Sigmoid colon (tissue), 6 donors: ENCODE measurements at regions not wholly inside any gene's neighbourhood (a gene's known extent, or its start where the extent isn't known, plus 50 kb on each side); places are given as distances from the start of the nearest gene placed in this dataset.

Source experiments
- DNase-seq: peaks from one replicate; pipeline ENCODE4 v3.0.0-alpha.2; 2019
- H3K27ac ChIP-seq, 4 donors: fragments of 200-600 bp; sonication (generic); one replicate each; pipeline ENCODE4 v1.5.1; 2016 to 2019; ENCODE audit warnings: mild to moderate bottlenecking in 1 of 4
- H3K27me3 ChIP-seq, 3 donors: fragments of 200-600 bp; sonication (generic); one replicate each; pipeline ENCODE4 v1.5.1; 2019; ENCODE audit warnings: mild to moderate bottlenecking in 1 of 3
- H3K36me3 ChIP-seq, 4 donors: fragments of 200-600 bp; sonication (generic); one replicate each; pipeline ENCODE4 v1.5.1; 2016 to 2019
- H3K4me1 ChIP-seq, 4 donors: fragments of 200-600 bp; sonication (generic); one replicate each; pipeline ENCODE4 v1.5.1; 2017 to 2019
- H3K4me3 ChIP-seq, 4 donors: fragments of 200-600 bp; sonication (generic); one replicate each; pipeline ENCODE4 v1.5.1; 2017 to 2019; ENCODE audit warnings: mild to moderate bottlenecking in 2 of 4, moderate library complexity in 1 of 4
- H3K9me3 ChIP-seq, 4 donors: fragments of 200-600 bp in 3 of 4; sonication (generic) in 3 of 4; one replicate each; pipeline versions ENCODE4 v1.5.1 to v1.6.1; 2013 to 2019
- CTCF ChIP-seq, 4 experiments: fragments of 450-650 bp in 3 of 4; fragments of 200-600 bp in 1 of 4; IDR thresholded peaks; one replicate each; pipeline ENCODE4 v1.5.1; 2016 to 2019; ENCODE audit warnings: antibody characterized with exemption in 4 of 4, mild to moderate bottlenecking in 3 of 4, moderate library complexity in 2 of 4
- EP300 ChIP-seq, 4 donors: sonication (generic); formaldehyde crosslinking; IDR thresholded peaks; one replicate each; pipeline ENCODE4 v1.6.1; 2017; ENCODE audit warnings: antibody characterized with exemption in 4 of 4
- POLR2A ChIP-seq, 2 donors: fragments of 450-650 bp; IDR thresholded peaks; one replicate each; pipeline ENCODE4 v1.6.1; 2016; ENCODE audit warnings: antibody characterized with exemption in 2 of 2, mild to moderate bottlenecking in 2 of 2, moderate library complexity in 2 of 2
- POLR2AphosphoS5 ChIP-seq, 4 donors: sonication (generic); formaldehyde crosslinking; IDR thresholded peaks; one replicate each; pipeline ENCODE4 v1.6.1; 2017; ENCODE audit warnings: antibody characterized with exemption in 4 of 4
- WGBS, 2 donors: extraction: QIAGEN DNeasy Blood & Tissue Kit; methylation state at CpG; one replicate each; pipeline ENCODE4 v1.1.7; 2013; 5-methylcytosine and 5-hydroxymethylcytosine counted together
- intact Hi-C: fragments of 100-400 bp; cut with DNase I; formaldehyde crosslinking; loops from one replicate; pipeline ENCODE4 v1.15.1; 2023
- donor health status: healthy with polysubstance abuse.
- donor health status: healthy.

GRCh38 chr7:47216439-47216838 is 365.5 kb downstream of the TNS3 start:
- H3K4me3 ChIP-seq: no peak overlapping the region
- TF ChIP-seq POLR2AphosphoS5 (IDR thresholded peaks at IDR 0.05): no peak
- no peak for TF ChIP-seq POLR2A (IDR thresholded peaks at IDR 0.05)
- no peak for TF ChIP-seq CTCF (IDR thresholded peaks at IDR 0.05)
- no peak for TF ChIP-seq EP300 (IDR thresholded peaks at IDR 0.05)
- no peak for DNase-seq
- peak overlapping the region in 1 of 4 donors; percentile 57 for H3K27ac ChIP-seq
- H3K36me3 ChIP-seq: no peaks in the 10 kb centered on the region
- no peaks in the 10 kb centered on the region for H3K27me3 ChIP-seq
- no peaks in the 10 kb centered on the region for H3K9me3 ChIP-seq
- intact Hi-C loops: no loop called here
- WGBS, 2 donors: 92 to 96% methylated on average over 3 of the region's 3 CpGs
- peaks cover 0 to 37% (median 29%) of the 10 kb centered on the region in 4 donors for H3K4me1 ChIP-seq

- no peak for DNase-seq
- no peak overlapping the region for H3K4me3 ChIP-seq
- H3K36me3 ChIP-seq: no peaks in the 10 kb centered on the region
- H3K4me1 ChIP-seq: peaks cover 0 to 38% (median 31%) of the 10 kb centered on the region in 4 donors
- 71 to 82% methylated on average over 7 of the region's 7 CpGs for WGBS, 2 donors
- H3K27ac ChIP-seq: peak overlapping the region in 3 of 4 donors; percentile 39 to 57 (median 57)
- H3K27me3 ChIP-seq: no peaks in the 10 kb centered on the region
- intact Hi-C loops: no loop called here
- peaks cover 0 to 1% (median 0%) of the 10 kb centered on the region in 4 donors for H3K9me3 ChIP-seq
- TF ChIP-seq CTCF (IDR thresholded peaks at IDR 0.05): no peak
- TF ChIP-seq EP300 (IDR thresholded peaks at IDR 0.05): no peak
- no peak for TF ChIP-seq POLR2A (IDR thresholded peaks at IDR 0.05)
- TF ChIP-seq POLR2AphosphoS5 (IDR thresholded peaks at IDR 0.05): no peak
These were observed 366.3 kb downstream of the TNS3 start for GRCh38 chr7:47215640-47216039.

GRCh38 chr7:47215049-47215448 is 366.9 kb downstream of the TNS3 start:
- DNase-seq: no peak
- Histone ChIP-seq H3K9me3 (peaks cover 0 to 3% (median 0%) of the 10 kb centered on the region in 4 donors), H3K4me1 (peaks cover 0 to 40% (median 33%) of the 10 kb centered on the region in 4 donors), H3K36me3 (no peaks in the 10 kb centered on the region), H3K4me3 (no peak overlapping the region), H3K27ac (peak overlapping the region in 3 of 4 donors; percentile 39 to 57 (median 57)), H3K27me3 (no peaks in the 10 kb centered on the region)
- TF ChIP-seq POLR2A (IDR thresholded peaks at IDR 0.05) (no peak), POLR2AphosphoS5 (IDR thresholded peaks at IDR 0.05) (no peak), CTCF (IDR thresholded peaks at IDR 0.05) (no peak), EP300 (IDR thresholded peaks at IDR 0.05) (no peak)
- intact Hi-C loops: no loop called here
- 86 to 93% methylated on average over 4 of the region's 4 CpGs for WGBS, 2 donors

- intact Hi-C loops: no loop called here
These were observed 368.6 kb downstream of the TNS3 start for GRCh38 chr7:47213276-47213675.

More at GRCh38 chr7:47213276-47213675, 368.6 kb downstream of the TNS3 start:
- H3K27me3 ChIP-seq: no peaks in the 10 kb centered on the region
- peak overlapping the region in 1 of 4 donors; percentile 57 for H3K27ac ChIP-seq
- peaks cover 0 to 54% (median 43%) of the 10 kb centered on the region in 4 donors for H3K4me1 ChIP-seq
- DNase-seq: no peak
- H3K9me3 ChIP-seq: peaks cover 0 to 3% (median 0%) of the 10 kb centered on the region in 4 donors
- no peaks in the 10 kb centered on the region for H3K36me3 ChIP-seq
- no peak for TF ChIP-seq POLR2A (IDR thresholded peaks at IDR 0.05)
- no peak for TF ChIP-seq POLR2AphosphoS5 (IDR thresholded peaks at IDR 0.05)
- TF ChIP-seq CTCF (IDR thresholded peaks at IDR 0.05): no peak
- TF ChIP-seq EP300 (IDR thresholded peaks at IDR 0.05): no peak
- no peak overlapping the region for H3K4me3 ChIP-seq
- WGBS, 2 donors: 94% methylated on average over 5 of the region's 5 CpGs
